K562 (cell line): ENCODE measurements at regions not wholly inside any gene's neighbourhood (a gene's known extent, or its start where the extent isn't known, plus 50 kb on each side); places are given as distances from the start of the nearest gene placed in this dataset.

Source experiments
- ATAC-seq: fragments of 200-7000 bp; cut with Tn5 transposase; 3 replicates; pipeline ENCODE4 v1.9.1; 2020; ENCODE audit warnings: moderate library complexity
- BruUV-seq: library from RNA; stranded (reverse); fragments of 400-500 nt; replicated peaks from 2 replicates; lab custom pipeline; 2021; lab: Mats Ljungman, UMichigan
- CTCF ChIA-PET: fragments of 300-600 bp; formaldehyde crosslinking; extraction: SDS; loops from one replicate; lab custom pipeline; 2021; ENCODE audit warnings: low intra/inter-chr PET ratio; lab: Yijun Ruan, JAX
- POLR2A ChIA-PET: fragments of 300-600, 350-650 bp; sonication (Branson Sonifier 250); formaldehyde crosslinking; extraction: SDS; loops from one replicate; lab custom pipeline; 2021; ENCODE audit warnings: antibody characterized with exemption, inconsistent platforms; lab: Yijun Ruan, JAX
- DNase-seq, 4 experiments: peaks; one replicate each; pipeline versions ENCODE4 v3.0.0 to v3.0.0-alpha.2; 2011 to 2018; ENCODE audit warnings: low spot score in 3 of 4, mixed read lengths in 3 of 4; ENCODE audit errors: extremely low read depth in 1 of 4
- FAIRE-seq: peaks from 2 replicates; lab custom pipeline; 2011; peaks lifted over from hg19 to GRCh38; lab: Jason Lieb, UNC
- H2AFZ ChIP-seq: 2 replicates; pipeline ENCODE4 v1.6.0; 2011; ENCODE audit warnings: low read depth, low read length, control low read depth, inconsistent platforms
- H3K27ac ChIP-seq: fragments of 200-600 bp; 3 replicates; pipeline ENCODE4 v1.8.0; 2011; ENCODE audit warnings: low read depth, mild to moderate bottlenecking, control low read depth, inconsistent platforms, low read length, moderate library complexity, mixed read lengths; ENCODE audit errors: extremely low read depth
- H3K27me3 ChIP-seq, 2 experiments: fragments of 300-600 bp in 1 of 2; 2 replicates in 1 of 2; 3 replicates in 1 of 2; pipeline versions ENCODE4 v1.6.0 to v1.8.0; 2011; ENCODE audit warnings: inconsistent platforms in 2 of 2, low read length in 2 of 2, mild to moderate bottlenecking in 1 of 2, mixed read lengths in 1 of 2, moderate library complexity in 1 of 2; ENCODE audit not compliant: control insufficient read depth in 2 of 2, insufficient read depth in 2 of 2
- H3K36me3 ChIP-seq: fragments of 300-600 bp; 3 replicates; pipeline ENCODE4 v1.8.0; 2011; ENCODE audit warnings: mild to moderate bottlenecking, low read length, inconsistent platforms; ENCODE audit not compliant: control insufficient read depth, insufficient read depth
- H3K4me1 ChIP-seq, 2 experiments: fragments of 200-600 bp in 1 of 2; replicated peaks in 1 of 2; 2 replicates in 1 of 2; 3 replicates in 1 of 2; pipeline versions ENCODE4 v1.5.1 to v1.8.0; 2011; ENCODE audit warnings: inconsistent platforms in 2 of 2, low read length in 2 of 2, mild to moderate bottlenecking in 1 of 2, mixed read lengths in 1 of 2, moderate library complexity in 1 of 2; ENCODE audit not compliant: control insufficient read depth in 2 of 2, insufficient read depth in 2 of 2
- H3K4me2 ChIP-seq: 2 replicates; pipeline ENCODE4 v1.6.1; 2011; ENCODE audit warnings: low read length, control low read depth, inconsistent platforms, mixed read lengths; ENCODE audit not compliant: insufficient read depth
- H3K4me3 ChIP-seq: fragments of 200-600 bp; sonication (generic), shearing (Covaris generic); 2 replicates; pipeline ENCODE4 v1.5.1; 2016; ENCODE audit warnings: control low read depth, inconsistent platforms
- H3K79me2 ChIP-seq: fragments of 200-600 bp; 3 replicates; pipeline ENCODE4 v1.8.0; 2011; ENCODE audit warnings: low read length, inconsistent platforms; ENCODE audit not compliant: control insufficient read depth, insufficient read depth
- H3K9ac ChIP-seq, 2 experiments: 2 replicates each; pipeline versions ENCODE4 v1.6.0 to v1.6.1; 2011; ENCODE audit warnings: low read depth in 2 of 2, low read length in 2 of 2, control low read depth in 1 of 2, inconsistent platforms in 1 of 2, mild to moderate bottlenecking in 1 of 2, mixed read lengths in 1 of 2; ENCODE audit not compliant: insufficient read depth in 1 of 2
- H3K9me1 ChIP-seq: one replicate; pipeline ENCODE4 v1.6.0; 2011; ENCODE audit warnings: inconsistent platforms, mild to moderate bottlenecking, low read length, moderate library complexity; ENCODE audit not compliant: control insufficient read depth, insufficient read depth
- H3K9me3 ChIP-seq: replicated peaks from 2 replicates; pipeline ENCODE4 v1.5.1; 2011; ENCODE audit warnings: low read depth, low read length, inconsistent platforms; ENCODE audit not compliant: control insufficient read depth, insufficient read depth
- H4K20me1 ChIP-seq: replicated peaks from 2 replicates; pipeline ENCODE4 v1.6.1; 2011; ENCODE audit warnings: low read length, inconsistent platforms, mixed read lengths; ENCODE audit not compliant: control insufficient read depth, insufficient read depth
- ADNP ChIP-seq: fragments of 200-800 bp; sonication (Bioruptor generic); IDR thresholded peaks from 2 replicates; pipeline ENCODE4 v1.6.1; 2016; ENCODE audit warnings: missing genetic modification characterization, missing compliant biosample characterization
- CBFA2T3 ChIP-seq: fragments of 450-650 bp; IDR thresholded peaks from 2 replicates; pipeline ENCODE4 v1.6.1; 2017
- COPS2 ChIP-seq: fragments of 450-650 bp; conservative IDR thresholded peaks from 2 replicates; pipeline ENCODE4 v1.6.1; 2016; ENCODE audit warnings: mild to moderate bottlenecking, moderate library complexity
- KLF6 ChIP-seq: fragments of 250-450 bp; sonication (Bioruptor Pico); IDR thresholded peaks from 2 replicates; pipeline ENCODE4 v1.4.0; 2020; ENCODE audit warnings: mild to moderate bottlenecking, moderate library complexity, borderline replicate concordance
- PHB ChIP-seq: fragments of 250-450 bp; sonication (Bioruptor Pico); IDR thresholded peaks from 2 replicates; pipeline ENCODE4 v1.5.0; 2021
- PURB ChIP-seq: sonication (generic); formaldehyde crosslinking; IDR thresholded peaks from 2 replicates; pipeline ENCODE4 v1.9.0; 2021; ENCODE audit warnings: low read depth, mild to moderate bottlenecking, missing genetic modification reagents
- RB1 ChIP-seq: fragments of 450-650 bp; IDR thresholded peaks from 2 replicates; pipeline ENCODE4 v1.6.1; 2017; ENCODE audit warnings: low read depth, mild to moderate bottlenecking
- STAG1 ChIP-seq: sonication (generic); formaldehyde crosslinking; IDR thresholded peaks from 2 replicates; pipeline ENCODE4 v1.5.0; 2020; ENCODE audit warnings: missing genetic modification reagents, borderline replicate concordance
- ZNF408 ChIP-seq: fragments of 250-450 bp; sonication (Bioruptor Pico); IDR thresholded peaks from 2 replicates; pipeline ENCODE4 v1.4.0; 2020; ENCODE audit warnings: low read depth, mild to moderate bottlenecking, moderate library complexity
- ZNF41 ChIP-seq: fragments of 250-450 bp; sonication (Bioruptor Pico); conservative IDR thresholded peaks from 2 replicates; pipeline ENCODE4 v1.4.0; 2020; ENCODE audit warnings: mild to moderate bottlenecking
- WGBS: fragments of 100-300 bp; shearing (Covaris generic); methylation state at CpG from one replicate; pipeline ENCODE4 v1.1.6; 2016; ENCODE audit warnings: low coverage, mixed read lengths; ENCODE audit not compliant: insufficient coverage; ENCODE audit errors: missing lambda C conversion rate; 5-methylcytosine and 5-hydroxymethylcytosine counted together
- in situ Hi-C: fragments of 300-500 bp; cut with MboI; formaldehyde crosslinking; loops from 4 replicates; pipeline ENCODE4 v1.15.0; 2018; ENCODE audit warnings: inconsistent platforms, mixed read lengths
- intact Hi-C: fragments of 100-400 bp; cut with micrococcal nuclease; formaldehyde crosslinking; loops from 2 replicates; pipeline ENCODE4 v1.14.2; 2022

- no peak for ATAC-seq
- 1% methylated on average over 10 of the region's 14 CpGs for WGBS
Observed at GRCh38 chr20:1819311-1820137, 75.7 kb upstream of the SIRPA start.

GRCh38 chr20:1818895-1819294 lies 76.3 kb upstream of the SIRPA start:
- no peaks in the 10 kb centered on the region for H3K9me3 ChIP-seq
- intact Hi-C loops = no loop called here
- 0 out of 5 replicates have a peak, but pooled peaks cover 0 to 6% of the 10 kb centered on the region in 2 experiments for H3K27me3 ChIP-seq
- no peaks in the 10 kb centered on the region for H4K20me1 ChIP-seq
- ATAC-seq (no peak), FAIRE-seq (no peak), DNase-seq (no peak)
- H3K36me3 ChIP-seq = no peaks in the 10 kb centered on the region
- no peaks in the 10 kb centered on the region for H3K4me1 ChIP-seq
- no TSS peak for BruUV-seq
- TF ChIP-seq ZNF41 (no peak), KLF6 (CRISPR knock-in tag) (no peak), PURB (CRISPR knock-in tag) (no peak), PHB (CRISPR knock-in tag) (no peak), STAG1 (no peak), COPS2 (no peak), ADNP (tag) (no peak), CBFA2T3 (no peak)
- H3K79me2 ChIP-seq = no peaks in the 10 kb centered on the region
- no peak overlapping the region for H2AFZ ChIP-seq
- no peak overlapping the region for H3K4me3 ChIP-seq
- H3K27ac ChIP-seq = no peak overlapping the region
- no peak overlapping the region for H3K9ac ChIP-seq
- ChIA-PET POLR2A (no interaction called here), CTCF (no interaction called here)
- no peak overlapping the region for H3K4me2 ChIP-seq
- WGBS = 0% methylated on average over 6 of the region's 6 CpGs
- H3K9me1 ChIP-seq = no peaks in the 10 kb centered on the region
- in situ Hi-C loops = no loop called here

More at GRCh38 chr20:1819311-1820137, 75.7 kb upstream of the SIRPA start:
- Histone ChIP-seq H2AFZ (no peak overlapping the region), H3K27me3 (0 out of 5 replicates have a peak, but pooled peaks cover 0 to 6% of the 10 kb centered on the region in 2 experiments), H3K9me3 (no peaks in the 10 kb centered on the region), H3K36me3 (no peaks in the 10 kb centered on the region), H3K27ac (no peak overlapping the region), H3K79me2 (no peaks in the 10 kb centered on the region), H3K9ac (no peak overlapping the region), H3K4me2 (no peak overlapping the region), H3K9me1 (no peaks in the 10 kb centered on the region), H3K4me1 (no peaks in the 10 kb centered on the region), H4K20me1 (no peaks in the 10 kb centered on the region), H3K4me3 (no peak overlapping the region)
- no peak for FAIRE-seq
- ChIA-PET CTCF (no interaction called here), POLR2A (interaction anchor here (0.7 kb wide), 1 partner anchor 21 kb away, joined by 4 read pairs; no protein-coding TSS in a partner anchor)
- in situ Hi-C loops (no loop called here), intact Hi-C loops (no loop called here)
- DNase-seq = no peak
- TF ChIP-seq ZNF41 (no peak), ZNF408 (CRISPR knock-in tag) (no peak), RB1 (no peak)
- no TSS peak for BruUV-seq
